GM06990 (cell line): ENCODE measurements at regions not wholly inside any gene's neighbourhood (a gene's known extent, or its start where the extent isn't known, plus 50 kb on each side); places are given as distances from the start of the nearest gene placed in this dataset.

Source experiments
- DNase-seq: peaks from one replicate; pipeline ENCODE4 v3.0.0-alpha.2; 2011; ENCODE audit not compliant: insufficient read length; ENCODE audit errors: extremely low read depth
- H3K27me3 ChIP-seq: replicated peaks from 2 replicates; pipeline ENCODE4 v1.6.0; 2011; ENCODE audit warnings: low read length; ENCODE audit not compliant: control insufficient read depth, insufficient read depth
- H3K36me3 ChIP-seq: 2 replicates; pipeline ENCODE4 v1.5.1; 2011; ENCODE audit warnings: low read length; ENCODE audit not compliant: control insufficient read depth, insufficient read depth
- H3K4me3 ChIP-seq: replicated peaks from 2 replicates; pipeline ENCODE4 v1.5.1; 2011; ENCODE audit warnings: low read depth, mild to moderate bottlenecking, control low read depth, low read length
- CTCF ChIP-seq: IDR thresholded peaks from 2 replicates; pipeline ENCODE4 v1.5.1; 2011; ENCODE audit warnings: low read length, control low read depth, mild to moderate bottlenecking, inconsistent platforms; ENCODE audit not compliant: insufficient read depth, poor library complexity, severe bottlenecking

- no peak for TF ChIP-seq CTCF
- Histone ChIP-seq H3K4me3 (no peak overlapping the region), H3K36me3 (no peaks in the 10 kb centered on the region), H3K27me3 (no peaks in the 10 kb centered on the region)
- DNase-seq, result no peak
Measured at GRCh38 chr7:47221826-47222225, 360.1 kb downstream of the TNS3 start.

- no peak for DNase-seq
- Histone ChIP-seq H3K27me3 (no peaks in the 10 kb centered on the region), H3K4me3 (no peak overlapping the region), H3K36me3 (no peaks in the 10 kb centered on the region)
- TF ChIP-seq CTCF, result no peak
Measured at GRCh38 chr7:47218378-47219176, 363.3 kb downstream of the TNS3 start.

GRCh38 chr7:47217570-47218360 lies 364.1 kb downstream of the TNS3 start:
- Histone ChIP-seq H3K27me3 (no peaks in the 10 kb centered on the region), H3K4me3 (no peak overlapping the region), H3K36me3 (no peaks in the 10 kb centered on the region)
- TF ChIP-seq CTCF, result no peak
- DNase-seq, result no peak

GRCh38 chr7:47217086-47217485 lies 364.8 kb downstream of the TNS3 start:
- TF ChIP-seq CTCF, result no peak
- DNase-seq, result no peak
- Histone ChIP-seq H3K36me3 (no peaks in the 10 kb centered on the region), H3K4me3 (no peak overlapping the region), H3K27me3 (no peaks in the 10 kb centered on the region)

GRCh38 chr7:47216439-47216838 lies 365.5 kb downstream of the TNS3 start:
- Histone ChIP-seq H3K27me3 (no peaks in the 10 kb centered on the region), H3K4me3 (no peak overlapping the region), H3K36me3 (no peaks in the 10 kb centered on the region)
- no peak for TF ChIP-seq CTCF
- no peak for DNase-seq
